ENCODE measurements at regions not wholly inside any gene's neighbourhood (a gene's known extent, or its start where the extent isn't known, plus 50 kb on each side); places are given as distances from the start of the nearest gene placed in this dataset.

- Histone ChIP-seq H3K27ac (no peak overlapping the region), H3K36me3 (replicated peaks; ENCODE audit: insufficient read depth, low read depth) (no peaks in the 10 kb centered on the region), H3K79me2 (no peaks in the 10 kb centered on the region), H4K20me1 (ENCODE audit: insufficient read depth, poor library complexity, severe bottlenecking) (no peaks in the 10 kb centered on the region), H2AFZ (no peak overlapping the region), H3K4me3 (no peak overlapping the region), H3K9me3 (ENCODE audit: low read depth) (no peaks in the 10 kb centered on the region), H3K9me2 (replicated peaks; ENCODE audit: insufficient read depth) (no peaks in the 10 kb centered on the region), H3K27me3 (no peaks in the 10 kb centered on the region), H3K4me2 (no peak overlapping the region), H3K4me1 (ENCODE audit: insufficient read depth) (no peaks in the 10 kb centered on the region)
- TF ChIP-seq EZH2 (IDR thresholded peaks at IDR 0.05; ENCODE audit: borderline replicate concordance): no peak
- no peak for TF ChIP-seq CTCF (IDR thresholded peaks at IDR 0.05; ENCODE audit: poor library complexity)
- TF ChIP-seq EZH2phosphoT487 (IDR thresholded peaks at IDR 0.05; ENCODE audit: low read depth, severe bottlenecking, unreplicated experiment): no peak
- 91% methylated on average over 1 of the region's 1 CpG for WGBS (ENCODE audit: low lambda C conversion rate, missing lambda C conversion rate)
- no peak for DNase-seq (ENCODE audit: low spot score)
Measured at GRCh38 chr4:34187056-34187455, 2057.3 kb downstream of the ARAP2 start.

- Histone ChIP-seq H4K20me1 (ENCODE audit: insufficient read depth, poor library complexity, severe bottlenecking) (no peaks in the 10 kb centered on the region), H3K4me1 (ENCODE audit: insufficient read depth) (no peaks in the 10 kb centered on the region), H3K4me3 (no peak overlapping the region), H2AFZ (no peak overlapping the region), H3K36me3 (replicated peaks; ENCODE audit: insufficient read depth, low read depth) (no peaks in the 10 kb centered on the region), H3K9me2 (replicated peaks; ENCODE audit: insufficient read depth) (no peaks in the 10 kb centered on the region), H3K79me2 (no peaks in the 10 kb centered on the region), H3K9me3 (ENCODE audit: low read depth) (no peaks in the 10 kb centered on the region), H3K4me2 (no peak overlapping the region), H3K27me3 (no peaks in the 10 kb centered on the region), H3K27ac (no peak overlapping the region)
- DNase-seq (ENCODE audit: low spot score): no peak
- TF ChIP-seq CTCF (IDR thresholded peaks at IDR 0.05; ENCODE audit: poor library complexity): no peak
- TF ChIP-seq EZH2 (IDR thresholded peaks at IDR 0.05; ENCODE audit: borderline replicate concordance): no peak
- no peak for TF ChIP-seq EZH2phosphoT487 (IDR thresholded peaks at IDR 0.05; ENCODE audit: low read depth, severe bottlenecking, unreplicated experiment)
Measured at GRCh38 chr4:34191443-34191842, 2052.9 kb downstream of the ARAP2 start.

- Histone ChIP-seq H4K20me1 (ENCODE audit: insufficient read depth, poor library complexity, severe bottlenecking) (no peaks in the 10 kb centered on the region), H3K9me2 (replicated peaks; ENCODE audit: insufficient read depth) (no peaks in the 10 kb centered on the region), H3K9me3 (ENCODE audit: low read depth) (no peaks in the 10 kb centered on the region), H3K4me3 (no peak overlapping the region), H3K79me2 (no peaks in the 10 kb centered on the region), H3K4me1 (ENCODE audit: insufficient read depth) (no peaks in the 10 kb centered on the region), H2AFZ (no peak overlapping the region), H3K36me3 (replicated peaks; ENCODE audit: insufficient read depth, low read depth) (no peaks in the 10 kb centered on the region), H3K27ac (no peak overlapping the region), H3K27me3 (no peaks in the 10 kb centered on the region), H3K4me2 (no peak overlapping the region)
- TF ChIP-seq EZH2 (IDR thresholded peaks at IDR 0.05; ENCODE audit: borderline replicate concordance): no peak
- no peak for TF ChIP-seq EZH2phosphoT487 (IDR thresholded peaks at IDR 0.05; ENCODE audit: low read depth, severe bottlenecking, unreplicated experiment)
- TF ChIP-seq CTCF (IDR thresholded peaks at IDR 0.05; ENCODE audit: poor library complexity): no peak
- DNase-seq (ENCODE audit: low spot score): no peak
- 78% methylated on average over 5 of the region's 5 CpGs for WGBS (ENCODE audit: low lambda C conversion rate, missing lambda C conversion rate)
Measured at GRCh38 chr4:34193451-34194154, 2050.7 kb downstream of the ARAP2 start.
